ENCODE measurements at regions not wholly inside any gene's neighbourhood (a gene's known extent, or its start where the extent isn't known, plus 50 kb on each side); places are given as distances from the start of the nearest gene placed in this dataset.
"Not testable (repeated sequence)": the region's sequence is repeated elsewhere in the genome, so short reads cannot be mapped to it uniquely, and the experiment has no call there.

- no peak for DNase-seq (ENCODE audit: low read depth in 4 of 4, low spot score in 1 of 4)
Measured at GRCh38 chr2:58720033-58720769, 479.1 kb upstream of the FANCL start.

- no peak for DNase-seq (ENCODE audit: low read depth in 4 of 4, low spot score in 1 of 4)
Measured at GRCh38 chr2:58715344-58715743, 474.2 kb upstream of the FANCL start.

- DNase-seq (ENCODE audit: low read depth in 4 of 4, low spot score in 1 of 4), result no peak
Measured at GRCh38 chr2:58714238-58714637, 473.1 kb upstream of the FANCL start.

- no peak for DNase-seq (ENCODE audit: low read depth in 4 of 4, low spot score in 1 of 4)
Measured at GRCh38 chr2:58710795-58711279, 469.7 kb upstream of the FANCL start.

- no peak for DNase-seq (ENCODE audit: low read depth in 4 of 4, low spot score in 1 of 4)
Measured at GRCh38 chr2:58709687-58710354, 468.7 kb upstream of the FANCL start.

- DNase-seq (ENCODE audit: low read depth in 4 of 4, low spot score in 1 of 4), result no peak
Measured at GRCh38 chr2:58709274-58709673, 468.1 kb upstream of the FANCL start.

GRCh38 chr2:58708565-58708964 is 467.4 kb upstream of the FANCL start:
- no peak for DNase-seq (ENCODE audit: low read depth in 4 of 4, low spot score in 1 of 4)

GRCh38 chr2:58702302-58702885 is 461.3 kb upstream of the FANCL start:
- DNase-seq (ENCODE audit: low read depth in 4 of 4, low spot score in 1 of 4), result no peak

- DNase-seq (ENCODE audit: low read depth in 4 of 4, low spot score in 1 of 4), result no peak
Measured at GRCh38 chr2:58701688-58702301, 460.7 kb upstream of the FANCL start.

- DNase-seq (ENCODE audit: low read depth in 4 of 4, low spot score in 1 of 4), result no peak
Measured at GRCh38 chr2:58700591-58700990, 459.5 kb upstream of the FANCL start.

GRCh38 chr2:58699411-58699810 is 458.3 kb upstream of the FANCL start:
- DNase-seq (ENCODE audit: low read depth in 4 of 4, low spot score in 1 of 4), result no peak

- DNase-seq (ENCODE audit: low read depth in 4 of 4, low spot score in 1 of 4), result no peak
Measured at GRCh38 chr2:58698620-58699019, 457.5 kb upstream of the FANCL start.

- DNase-seq (ENCODE audit: low read depth in 4 of 4, low spot score in 1 of 4), result not testable (repeated sequence)
Measured at GRCh38 chr2:58694114-58694513, 453.0 kb upstream of the FANCL start.

GRCh38 chr2:58691041-58691440 is 449.9 kb upstream of the FANCL start:
- DNase-seq (ENCODE audit: low read depth in 4 of 4, low spot score in 1 of 4), result not testable (repeated sequence)

GRCh38 chr2:58688813-58689212 is 447.7 kb upstream of the FANCL start:
- no peak for DNase-seq (ENCODE audit: low read depth in 4 of 4, low spot score in 1 of 4)

GRCh38 chr2:58686776-58687175 is 445.7 kb upstream of the FANCL start:
- no peak for DNase-seq (ENCODE audit: low read depth in 4 of 4, low spot score in 1 of 4)

- DNase-seq (ENCODE audit: low read depth in 4 of 4, low spot score in 1 of 4), result no peak
Measured at GRCh38 chr2:58680755-58681310, 439.7 kb upstream of the FANCL start.

GRCh38 chr2:58677748-58678147 is 436.6 kb upstream of the FANCL start:
- no peak for DNase-seq (ENCODE audit: low read depth in 4 of 4, low spot score in 1 of 4)

- no peak for DNase-seq (ENCODE audit: low read depth in 4 of 4, low spot score in 1 of 4)
Measured at GRCh38 chr2:58671675-58672074, 430.6 kb upstream of the FANCL start.

GRCh38 chr2:58669998-58670397 is 428.9 kb upstream of the FANCL start:
- no peak for DNase-seq (ENCODE audit: low read depth in 4 of 4, low spot score in 1 of 4)

GRCh38 chr2:58667137-58667774 is 426.1 kb upstream of the FANCL start:
- DNase-seq (ENCODE audit: low read depth in 4 of 4, low spot score in 1 of 4), result no peak

All from stimulated activated CD4-positive, alpha-beta T cell treated with anti-CD3 and anti-CD28 coated beads, Interleukin-1b, Interleukin-23, amount 100 ng/mL, for 24 hours (primary cell).